HL-60 (cell line): ENCODE measurements at regions not wholly inside any gene's neighbourhood (a gene's known extent, or its start where the extent isn't known, plus 50 kb on each side); places are given as distances from the start of the nearest gene placed in this dataset.

Experiments
- GABPA ChIP-seq: IDR thresholded peaks from 2 replicates; pipeline ENCODE4 v1.6.1; 2012; ENCODE audit warnings: low read depth
- POLR2AphosphoS5 ChIP-seq: IDR thresholded peaks from 2 replicates; pipeline ENCODE4 v1.6.1; 2012; ENCODE audit warnings: low read depth
- SPI1 ChIP-seq: IDR thresholded peaks from 2 replicates; pipeline ENCODE4 v1.6.1; 2012; ENCODE audit warnings: low read depth, mild to moderate bottlenecking, borderline replicate concordance
- TF ChIP-seq, protein P1 (sequence below): IDR thresholded peaks from one replicate; pipeline ENCODE4 v1.5.1; 2011; ENCODE audit warnings: low read length, control low read depth, inconsistent platforms; ENCODE audit not compliant: insufficient read depth
- TF ChIP-seq, protein P2 (sequence below): IDR thresholded peaks from 2 replicates; pipeline ENCODE4 v1.6.1; 2012; ENCODE audit warnings: low read depth; ENCODE audit not compliant: insufficient replicate concordance

- TF ChIP-seq, protein P1, sequence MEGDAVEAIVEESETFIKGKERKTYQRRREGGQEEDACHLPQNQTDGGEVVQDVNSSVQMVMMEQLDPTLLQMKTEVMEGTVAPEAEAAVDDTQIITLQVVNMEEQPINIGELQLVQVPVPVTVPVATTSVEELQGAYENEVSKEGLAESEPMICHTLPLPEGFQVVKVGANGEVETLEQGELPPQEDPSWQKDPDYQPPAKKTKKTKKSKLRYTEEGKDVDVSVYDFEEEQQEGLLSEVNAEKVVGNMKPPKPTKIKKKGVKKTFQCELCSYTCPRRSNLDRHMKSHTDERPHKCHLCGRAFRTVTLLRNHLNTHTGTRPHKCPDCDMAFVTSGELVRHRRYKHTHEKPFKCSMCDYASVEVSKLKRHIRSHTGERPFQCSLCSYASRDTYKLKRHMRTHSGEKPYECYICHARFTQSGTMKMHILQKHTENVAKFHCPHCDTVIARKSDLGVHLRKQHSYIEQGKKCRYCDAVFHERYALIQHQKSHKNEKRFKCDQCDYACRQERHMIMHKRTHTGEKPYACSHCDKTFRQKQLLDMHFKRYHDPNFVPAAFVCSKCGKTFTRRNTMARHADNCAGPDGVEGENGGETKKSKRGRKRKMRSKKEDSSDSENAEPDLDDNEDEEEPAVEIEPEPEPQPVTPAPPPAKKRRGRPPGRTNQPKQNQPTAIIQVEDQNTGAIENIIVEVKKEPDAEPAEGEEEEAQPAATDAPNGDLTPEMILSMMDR: no peak
- TF ChIP-seq POLR2AphosphoS5: no peak
- no peak for TF ChIP-seq SPI1
- TF ChIP-seq, protein P2, sequence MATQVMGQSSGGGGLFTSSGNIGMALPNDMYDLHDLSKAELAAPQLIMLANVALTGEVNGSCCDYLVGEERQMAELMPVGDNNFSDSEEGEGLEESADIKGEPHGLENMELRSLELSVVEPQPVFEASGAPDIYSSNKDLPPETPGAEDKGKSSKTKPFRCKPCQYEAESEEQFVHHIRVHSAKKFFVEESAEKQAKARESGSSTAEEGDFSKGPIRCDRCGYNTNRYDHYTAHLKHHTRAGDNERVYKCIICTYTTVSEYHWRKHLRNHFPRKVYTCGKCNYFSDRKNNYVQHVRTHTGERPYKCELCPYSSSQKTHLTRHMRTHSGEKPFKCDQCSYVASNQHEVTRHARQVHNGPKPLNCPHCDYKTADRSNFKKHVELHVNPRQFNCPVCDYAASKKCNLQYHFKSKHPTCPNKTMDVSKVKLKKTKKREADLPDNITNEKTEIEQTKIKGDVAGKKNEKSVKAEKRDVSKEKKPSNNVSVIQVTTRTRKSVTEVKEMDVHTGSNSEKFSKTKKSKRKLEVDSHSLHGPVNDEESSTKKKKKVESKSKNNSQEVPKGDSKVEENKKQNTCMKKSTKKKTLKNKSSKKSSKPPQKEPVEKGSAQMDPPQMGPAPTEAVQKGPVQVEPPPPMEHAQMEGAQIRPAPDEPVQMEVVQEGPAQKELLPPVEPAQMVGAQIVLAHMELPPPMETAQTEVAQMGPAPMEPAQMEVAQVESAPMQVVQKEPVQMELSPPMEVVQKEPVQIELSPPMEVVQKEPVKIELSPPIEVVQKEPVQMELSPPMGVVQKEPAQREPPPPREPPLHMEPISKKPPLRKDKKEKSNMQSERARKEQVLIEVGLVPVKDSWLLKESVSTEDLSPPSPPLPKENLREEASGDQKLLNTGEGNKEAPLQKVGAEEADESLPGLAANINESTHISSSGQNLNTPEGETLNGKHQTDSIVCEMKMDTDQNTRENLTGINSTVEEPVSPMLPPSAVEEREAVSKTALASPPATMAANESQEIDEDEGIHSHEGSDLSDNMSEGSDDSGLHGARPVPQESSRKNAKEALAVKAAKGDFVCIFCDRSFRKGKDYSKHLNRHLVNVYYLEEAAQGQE: no peak
- no peak for TF ChIP-seq GABPA
Observed at GRCh38 chr2:144111437-144111836, 408.5 kb downstream of the ZEB2 start.
